ENCODE measurements at regions not wholly inside any gene's neighbourhood (a gene's known extent, or its start where the extent isn't known, plus 50 kb on each side); places are given as distances from the start of the nearest gene placed in this dataset.
A peak's percentile ranks its signal among the peaks of the same experiment; 100 is the strongest.

DNA sequence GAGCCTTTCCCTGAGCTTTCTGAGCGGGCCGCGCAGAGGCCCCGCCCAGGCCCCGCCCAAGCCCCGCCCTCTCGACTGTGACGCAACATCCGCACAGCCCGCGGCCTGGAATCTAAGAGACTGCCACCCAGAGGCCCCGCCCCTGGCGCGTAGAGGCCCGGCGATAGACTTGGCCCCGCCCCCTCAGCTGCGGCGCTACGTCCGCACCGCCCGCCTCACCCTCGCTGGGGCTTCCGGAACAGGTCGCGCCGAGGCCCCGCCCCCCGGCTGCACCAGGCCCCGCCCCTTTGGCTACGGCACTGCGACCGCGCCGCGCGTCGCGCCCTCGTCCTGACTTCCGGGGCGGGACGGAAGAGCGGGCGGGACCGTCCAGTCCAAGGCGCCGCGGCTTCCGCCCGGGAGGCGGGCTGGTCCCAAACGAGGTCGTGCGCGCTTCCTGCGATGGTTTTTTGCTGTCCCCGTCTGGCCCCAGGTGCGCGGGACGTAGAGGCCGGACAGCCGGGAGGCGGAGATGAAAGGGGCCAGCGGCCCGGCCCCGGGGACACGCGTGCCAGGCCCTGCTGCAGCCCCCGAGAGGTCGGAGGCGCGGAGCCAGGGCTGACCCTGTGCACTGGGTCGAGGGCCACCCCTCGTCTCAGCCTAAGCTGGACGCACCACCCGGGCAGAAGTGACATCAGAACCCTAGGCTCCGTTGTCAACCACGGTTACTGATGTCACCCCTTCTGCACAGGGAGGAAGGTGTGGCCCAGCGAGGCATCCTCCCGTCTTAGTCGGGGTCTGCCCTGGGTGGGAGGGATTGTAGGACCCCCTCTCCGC lies 59.0 kb upstream of the WNT7B start:
- peaks cover 16% of the 10 kb centered on the region for H3K4me1 Mint-ChIP-seq (ENCODE audit: low read depth)
- POLR2A ChIA-PET = interaction anchor here (0.6 to 3.4 kb wide), 9 partner anchors 9 to 34 kb away, joined by 3 to 31 read pairs (median 4); no protein-coding TSS in a partner anchor
- ATAC-seq = peak; percentile 96

DNA sequence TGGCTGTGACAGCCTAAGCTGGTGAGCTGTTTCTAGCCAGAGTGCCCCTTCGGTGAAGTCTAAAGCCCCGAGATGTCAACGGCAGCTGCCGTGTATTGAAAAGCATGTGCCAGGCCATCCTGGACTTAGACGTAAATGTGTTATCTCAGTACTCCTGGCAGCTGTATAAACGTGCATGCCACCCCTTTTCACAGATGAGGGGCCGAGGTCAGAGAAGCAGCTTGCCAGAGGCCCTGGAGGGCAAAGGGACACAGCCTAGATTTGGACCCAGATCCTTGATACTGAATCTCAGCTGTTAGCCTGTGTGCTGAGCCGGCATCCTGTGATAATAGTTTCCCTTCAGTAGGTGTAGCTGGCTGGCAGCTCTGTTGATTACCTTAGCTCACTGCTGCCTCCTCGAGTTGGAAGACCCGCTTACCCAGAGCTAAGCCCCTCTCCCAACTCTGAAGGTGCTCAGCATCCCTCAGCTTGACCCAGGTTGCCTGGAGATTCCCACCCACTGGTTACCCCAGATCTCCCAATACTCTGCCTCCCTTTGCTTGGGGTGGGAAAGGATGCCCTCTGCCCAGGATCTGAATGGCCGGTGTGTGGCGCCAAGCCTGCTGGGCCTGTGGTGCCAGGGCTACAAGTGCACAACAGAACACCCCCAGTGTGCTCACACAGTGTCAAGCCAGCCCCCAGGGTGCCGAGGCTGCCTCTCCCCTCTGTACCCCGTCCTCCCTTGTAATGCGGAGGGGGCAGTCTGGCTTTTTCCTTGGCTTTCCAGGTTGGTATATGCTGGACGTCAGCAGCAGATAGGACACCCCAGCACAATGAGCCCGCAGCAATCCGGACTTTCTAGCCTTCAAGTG lies 59.8 kb upstream of the WNT7B start:
- Mint-ChIP-seq H3K4me1 (ENCODE audit: low read depth) (peaks cover 16% of the 10 kb centered on the region), H3K36me3 (ENCODE audit: low read depth) (no peaks in the 10 kb centered on the region), H3K4me3 (peak overlapping the region; percentile 80), H3K27ac (peak overlapping the region; percentile 91), H3K27me3 (no peaks in the 10 kb centered on the region), H3K9me3 (no peaks in the 10 kb centered on the region)
- peak; percentile 18 for ATAC-seq
- intact Hi-C loops (cut with micrococcal nuclease) = no loop called here
- peak; percentile 78 for DNase-seq
- ChIA-PET POLR2A (interaction anchor here (0.8 to 3.4 kb wide), 9 partner anchors 10 to 34 kb away, joined by 3 to 31 read pairs (median 5); no protein-coding TSS in a partner anchor), CTCF (interaction anchor here (0.6 to 5.5 kb wide), 16 partner anchors 8 to 80 kb away, joined by 3 to 73 read pairs (median 4); no protein-coding TSS in a partner anchor)
- TF ChIP-seq, protein P1, sequence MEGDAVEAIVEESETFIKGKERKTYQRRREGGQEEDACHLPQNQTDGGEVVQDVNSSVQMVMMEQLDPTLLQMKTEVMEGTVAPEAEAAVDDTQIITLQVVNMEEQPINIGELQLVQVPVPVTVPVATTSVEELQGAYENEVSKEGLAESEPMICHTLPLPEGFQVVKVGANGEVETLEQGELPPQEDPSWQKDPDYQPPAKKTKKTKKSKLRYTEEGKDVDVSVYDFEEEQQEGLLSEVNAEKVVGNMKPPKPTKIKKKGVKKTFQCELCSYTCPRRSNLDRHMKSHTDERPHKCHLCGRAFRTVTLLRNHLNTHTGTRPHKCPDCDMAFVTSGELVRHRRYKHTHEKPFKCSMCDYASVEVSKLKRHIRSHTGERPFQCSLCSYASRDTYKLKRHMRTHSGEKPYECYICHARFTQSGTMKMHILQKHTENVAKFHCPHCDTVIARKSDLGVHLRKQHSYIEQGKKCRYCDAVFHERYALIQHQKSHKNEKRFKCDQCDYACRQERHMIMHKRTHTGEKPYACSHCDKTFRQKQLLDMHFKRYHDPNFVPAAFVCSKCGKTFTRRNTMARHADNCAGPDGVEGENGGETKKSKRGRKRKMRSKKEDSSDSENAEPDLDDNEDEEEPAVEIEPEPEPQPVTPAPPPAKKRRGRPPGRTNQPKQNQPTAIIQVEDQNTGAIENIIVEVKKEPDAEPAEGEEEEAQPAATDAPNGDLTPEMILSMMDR (IDR thresholded peaks at IDR 0.05) = peak; percentile 60

More for the DNA sequence above, 59.0 kb upstream of the WNT7B start:
- no peaks in the 10 kb centered on the region for H3K36me3 Mint-ChIP-seq (ENCODE audit: low read depth)
- no peaks in the 10 kb centered on the region for H3K27me3 Mint-ChIP-seq
- DNase-seq = peak; percentile 100
- peak overlapping the region; percentile 80 for H3K4me3 Mint-ChIP-seq
- H3K27ac Mint-ChIP-seq = peak overlapping the region; percentile 91
- CTCF ChIA-PET = interaction anchor here (0.7 to 5.5 kb wide), 17 partner anchors 8 to 86 kb away, joined by 3 to 73 read pairs (median 3); no protein-coding TSS in a partner anchor
- intact Hi-C loops (cut with micrococcal nuclease) = no loop called here
- TF ChIP-seq, protein P1 (IDR thresholded peaks at IDR 0.05) = no peak
- no peaks in the 10 kb centered on the region for H3K9me3 Mint-ChIP-seq

DNA sequence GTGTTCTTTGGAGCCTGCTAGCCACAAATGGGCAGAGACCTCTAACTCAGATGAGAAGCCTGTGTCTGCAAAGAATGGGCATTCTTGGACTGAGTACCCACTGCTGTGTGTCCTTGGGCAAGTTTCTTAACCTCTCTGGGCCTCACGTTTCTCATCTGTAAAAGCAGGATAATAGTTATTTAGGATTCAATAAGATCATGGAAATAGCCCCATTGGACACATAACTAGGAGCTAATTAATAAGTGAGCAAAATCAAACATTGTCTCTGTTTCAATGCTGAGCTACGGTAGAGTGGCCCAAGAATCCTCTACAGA lies 61.2 kb upstream of the WNT7B start:
- ChIA-PET POLR2A (interaction anchor here (1.5 to 3.4 kb wide), 2 partner anchors 15 to 32 kb away, joined by 3 to 31 read pairs; no protein-coding TSS in a partner anchor), CTCF (interaction anchor here (0.7 to 5.5 kb wide), 5 partner anchors 25 to 79 kb away, joined by 3 to 73 read pairs (median 8); no protein-coding TSS in a partner anchor)
- Mint-ChIP-seq H3K27me3 (no peaks in the 10 kb centered on the region), H3K27ac (no peak overlapping the region), H3K4me1 (ENCODE audit: low read depth) (peaks cover 16% of the 10 kb centered on the region), H3K4me3 (no peak overlapping the region), H3K9me3 (no peaks in the 10 kb centered on the region), H3K36me3 (ENCODE audit: low read depth) (no peaks in the 10 kb centered on the region)
- TF ChIP-seq, protein P1 (IDR thresholded peaks at IDR 0.05) = no peak
- ATAC-seq (no peak), DNase-seq (no peak)
- intact Hi-C loops (cut with micrococcal nuclease) = no loop called here

DNA sequence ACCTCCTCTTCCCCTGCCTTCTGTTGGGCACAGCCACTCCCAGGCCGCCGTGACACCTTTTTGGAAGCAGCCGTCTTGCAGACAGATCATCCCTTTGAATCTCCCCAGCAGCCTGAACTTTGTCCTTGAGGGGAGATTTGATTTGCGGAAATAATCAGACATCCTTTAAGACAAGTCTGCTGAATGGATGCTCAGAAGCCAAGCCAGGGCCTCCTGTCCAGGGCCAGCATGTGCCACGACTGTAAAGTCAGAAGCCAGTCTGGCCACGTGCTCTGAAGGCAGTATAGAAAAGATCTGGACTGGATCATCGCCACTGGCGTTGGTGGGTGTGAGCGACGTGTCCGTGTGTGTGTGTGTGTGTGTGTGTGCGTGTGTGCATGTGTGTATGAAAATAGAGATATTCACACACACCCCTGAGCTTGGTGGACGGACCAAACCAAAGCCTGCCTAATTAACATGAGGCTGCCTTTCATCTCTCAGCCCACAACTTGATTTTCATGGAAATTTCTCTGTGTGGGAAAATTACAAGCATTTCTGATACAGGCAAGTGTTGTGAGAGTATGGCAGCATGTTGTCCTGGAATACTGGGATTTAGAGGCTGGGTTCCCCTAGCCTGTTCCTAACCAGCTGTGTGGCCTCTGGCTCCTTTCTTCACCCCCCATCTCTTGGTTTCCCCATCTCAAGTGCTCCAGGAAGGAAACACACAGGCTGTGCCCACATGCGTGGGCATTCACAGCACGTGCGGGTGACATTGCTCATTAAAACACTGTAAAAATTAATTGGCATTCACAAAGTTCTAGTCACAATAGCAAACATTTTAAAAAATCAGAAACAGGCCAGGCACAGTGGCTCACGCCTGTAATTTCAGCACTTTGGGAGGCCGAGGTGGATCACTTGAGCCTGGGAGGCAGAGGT lies 61.8 kb upstream of the WNT7B start:
- DNase-seq (no peak), ATAC-seq (no peak)
- TF ChIP-seq, protein P1 (IDR thresholded peaks at IDR 0.05) = no peak
- Mint-ChIP-seq H3K36me3 (ENCODE audit: low read depth) (no peaks in the 10 kb centered on the region), H3K9me3 (no peaks in the 10 kb centered on the region), H3K4me3 (no peak overlapping the region), H3K4me1 (ENCODE audit: low read depth) (peaks cover 22% of the 10 kb centered on the region), H3K27ac (no peak overlapping the region), H3K27me3 (no peaks in the 10 kb centered on the region)
- intact Hi-C loops (cut with micrococcal nuclease) = no loop called here
- ChIA-PET CTCF (interaction anchor here (0.7 to 4.5 kb wide), 4 partner anchors 26 to 78 kb away, joined by 3 to 37 read pairs (median 6); no protein-coding TSS in a partner anchor), POLR2A (interaction anchor here (1.5 to 3.4 kb wide), 2 partner anchors 14 to 33 kb away, joined by 3 to 31 read pairs; no protein-coding TSS in a partner anchor)
